PC-9 (cell line): ENCODE measurements at regions not wholly inside any gene's neighbourhood (a gene's known extent, or its start where the extent isn't known, plus 50 kb on each side); places are given as distances from the start of the nearest gene placed in this dataset.
A peak's percentile ranks its signal among the peaks of the same experiment; 100 is the strongest.

Source experiments
- BruUV-seq: library from RNA; stranded (reverse); fragments of 400-500 nt; replicated peaks from 2 replicates; lab custom pipeline; 2021; lab: Mats Ljungman, UMichigan
- CTCF ChIA-PET: fragments of 300-600 bp; sonication (Branson Sonifier 250); formaldehyde crosslinking; loops from one replicate; lab custom pipeline; 2022; ENCODE audit warnings: antibody characterized with exemption; lab: Charles Lee
- POLR2A ChIA-PET: fragments of 300-600 bp; sonication (Branson Sonifier 250); formaldehyde crosslinking; loops from one replicate; lab custom pipeline; 2022; ENCODE audit warnings: antibody characterized with exemption; ENCODE audit not compliant: unreplicated experiment; lab: Charles Lee
- DNase-seq, 2 experiments: peaks; one replicate each; pipeline versions ENCODE4 v3.0.0 to v3.0.0-alpha.2; 2015 to 2022; ENCODE audit warnings: mixed read lengths in 1 of 2
- H2AFZ ChIP-seq: fragments of 200-600 bp; sonication (generic); 2 replicates; pipeline ENCODE4 v1.8.1; 2017; ENCODE audit warnings: antibody characterized with exemption
- H3F3A ChIP-seq: fragments of 200-600 bp; sonication (generic); 2 replicates; pipeline ENCODE4 v1.8.1; 2017; ENCODE audit warnings: antibody characterized with exemption, mild to moderate bottlenecking, low read depth; ENCODE audit not compliant: insufficient read depth
- H3K27ac ChIP-seq: fragments of 200-600 bp; sonication (generic); 2 replicates; pipeline ENCODE4 v1.6.1; 2016; ENCODE audit warnings: mixed run types
- H3K27me3 ChIP-seq: fragments of 200-600 bp; sonication (generic); 2 replicates; pipeline ENCODE4 v1.6.1; 2016; ENCODE audit warnings: low read depth, mixed run types; ENCODE audit not compliant: insufficient read depth
- H3K36me3 ChIP-seq: fragments of 200-600 bp; sonication (generic); 2 replicates; pipeline ENCODE4 v1.6.1; 2016; ENCODE audit warnings: low read depth, mixed run types
- H3K4me1 ChIP-seq: fragments of 200-600 bp; sonication (generic); replicated peaks from 2 replicates; pipeline ENCODE4 v1.6.1; 2016; ENCODE audit warnings: mixed run types; ENCODE audit not compliant: insufficient read depth
- H3K4me2 ChIP-seq: fragments of 200-600 bp; sonication (generic); 2 replicates; pipeline ENCODE4 v1.6.1; 2017; ENCODE audit warnings: mixed run types
- H3K4me3 ChIP-seq: fragments of 200-600 bp; sonication (generic); 2 replicates; pipeline ENCODE4 v1.6.1; 2016; ENCODE audit warnings: mixed run types
- H3K79me2 ChIP-seq: fragments of 200-600 bp; sonication (generic); 2 replicates; pipeline ENCODE4 v1.6.1; 2017; ENCODE audit warnings: low read depth, mixed run types
- H3K9me2 ChIP-seq: fragments of 200-600 bp; sonication (generic); 2 replicates; pipeline ENCODE4 v1.8.1; 2017; ENCODE audit warnings: mild to moderate bottlenecking; ENCODE audit not compliant: insufficient read depth
- H3K9me3 ChIP-seq: fragments of 200-600 bp; sonication (generic); 2 replicates; pipeline ENCODE4 v1.8.1; 2016; ENCODE audit warnings: low read depth; ENCODE audit not compliant: insufficient read depth
- H4K20me1 ChIP-seq: fragments of 200-600 bp; sonication (generic); 2 replicates; pipeline ENCODE4 v1.8.1; 2017; ENCODE audit not compliant: insufficient read depth
- EZH2 ChIP-seq: fragments of 200-600 bp; sonication (generic); IDR thresholded peaks from 2 replicates; pipeline ENCODE4 v1.8.0; 2017; ENCODE audit warnings: antibody characterized with exemption, low read depth
- intact Hi-C: fragments of 100-400 bp; cut with micrococcal nuclease; formaldehyde crosslinking; loops from one replicate; pipeline ENCODE4 v1.10.0; 2022; ENCODE audit not compliant: unreplicated experiment
- TF ChIP-seq, protein P1 (sequence below): fragments of 200-600 bp; sonication (generic); conservative IDR thresholded peaks from 2 replicates; pipeline ENCODE4 v1.6.1; 2017; ENCODE audit warnings: mixed run types, antibody characterized with exemption, mild to moderate bottlenecking, moderate library complexity

DNA sequence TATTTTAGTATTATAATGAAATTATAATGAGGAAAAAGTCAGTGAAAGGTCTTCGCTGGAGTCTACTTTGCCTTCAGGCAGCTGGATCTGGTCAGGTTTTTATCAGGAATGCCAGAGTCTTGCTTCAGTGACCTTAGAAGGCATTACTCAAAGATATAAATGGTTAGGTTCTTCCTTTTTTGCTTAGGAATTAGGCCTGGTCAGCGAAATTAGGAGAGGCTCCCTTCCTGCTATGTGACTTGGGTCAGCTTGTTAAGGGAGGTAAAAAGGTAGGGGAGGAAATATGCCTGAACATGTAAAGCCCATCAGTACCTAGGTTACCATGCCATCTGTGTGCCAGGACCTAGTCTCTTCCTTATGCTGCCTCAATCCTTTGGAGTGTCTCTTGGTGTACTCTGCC, 115.1 kb downstream of the OTOR start:
- no peaks in the 10 kb centered on the region for H3K36me3 ChIP-seq
- no peaks in the 10 kb centered on the region for H3F3A ChIP-seq
- no peak for DNase-seq
- H4K20me1 ChIP-seq = no peaks in the 10 kb centered on the region
- H3K27me3 ChIP-seq = no peaks in the 10 kb centered on the region
- H3K27ac ChIP-seq = no peak overlapping the region
- H3K4me1 ChIP-seq = no peaks in the 10 kb centered on the region
- CTCF ChIA-PET = no interaction called here
- H3K4me3 ChIP-seq = no peak overlapping the region
- intact Hi-C loops = no loop called here
- BruUV-seq = no TSS peak
- no peak overlapping the region for H3K4me2 ChIP-seq
- H3K9me2 ChIP-seq = no peaks in the 10 kb centered on the region
- POLR2A ChIA-PET = no interaction called here
- H3K9me3 ChIP-seq = no peaks in the 10 kb centered on the region
- no peaks in the 10 kb centered on the region for H3K79me2 ChIP-seq
- no peak overlapping the region for H2AFZ ChIP-seq
- no peak for TF ChIP-seq EZH2
- TF ChIP-seq, protein P1, sequence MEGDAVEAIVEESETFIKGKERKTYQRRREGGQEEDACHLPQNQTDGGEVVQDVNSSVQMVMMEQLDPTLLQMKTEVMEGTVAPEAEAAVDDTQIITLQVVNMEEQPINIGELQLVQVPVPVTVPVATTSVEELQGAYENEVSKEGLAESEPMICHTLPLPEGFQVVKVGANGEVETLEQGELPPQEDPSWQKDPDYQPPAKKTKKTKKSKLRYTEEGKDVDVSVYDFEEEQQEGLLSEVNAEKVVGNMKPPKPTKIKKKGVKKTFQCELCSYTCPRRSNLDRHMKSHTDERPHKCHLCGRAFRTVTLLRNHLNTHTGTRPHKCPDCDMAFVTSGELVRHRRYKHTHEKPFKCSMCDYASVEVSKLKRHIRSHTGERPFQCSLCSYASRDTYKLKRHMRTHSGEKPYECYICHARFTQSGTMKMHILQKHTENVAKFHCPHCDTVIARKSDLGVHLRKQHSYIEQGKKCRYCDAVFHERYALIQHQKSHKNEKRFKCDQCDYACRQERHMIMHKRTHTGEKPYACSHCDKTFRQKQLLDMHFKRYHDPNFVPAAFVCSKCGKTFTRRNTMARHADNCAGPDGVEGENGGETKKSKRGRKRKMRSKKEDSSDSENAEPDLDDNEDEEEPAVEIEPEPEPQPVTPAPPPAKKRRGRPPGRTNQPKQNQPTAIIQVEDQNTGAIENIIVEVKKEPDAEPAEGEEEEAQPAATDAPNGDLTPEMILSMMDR = no peak

DNA sequence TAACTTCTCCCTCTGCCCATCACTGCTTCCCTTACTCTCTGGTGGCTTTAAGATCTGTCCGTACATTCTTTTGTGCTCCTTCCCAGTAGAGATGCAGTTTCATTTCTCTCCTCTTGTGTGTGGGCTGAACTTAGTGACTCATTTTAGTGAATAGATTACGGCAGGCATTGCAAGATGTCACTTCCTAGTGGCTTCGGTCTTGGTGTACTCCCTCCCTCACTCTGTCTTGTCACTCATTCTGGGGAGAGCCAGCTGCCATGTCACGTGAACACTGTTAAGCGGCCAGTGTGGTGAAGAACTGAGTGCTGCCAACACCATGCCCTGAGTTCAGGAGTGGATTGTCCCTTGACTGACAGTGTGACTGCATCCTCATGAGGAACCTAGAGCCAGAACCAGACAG, 115.9 kb downstream of the OTOR start:
- H3K36me3 ChIP-seq = no peaks in the 10 kb centered on the region
- no peaks in the 10 kb centered on the region for H4K20me1 ChIP-seq
- no peak overlapping the region for H3K4me3 ChIP-seq
- no peaks in the 10 kb centered on the region for H3F3A ChIP-seq
- DNase-seq = no peak
- no peak overlapping the region for H3K27ac ChIP-seq
- H3K4me2 ChIP-seq = 0 out of 2 replicates have a peak overlapping the region, but pooled peaks have one; percentile 26
- H3K9me2 ChIP-seq = no peaks in the 10 kb centered on the region
- POLR2A ChIA-PET = no interaction called here
- intact Hi-C loops = no loop called here
- CTCF ChIA-PET = no interaction called here
- H3K9me3 ChIP-seq = no peaks in the 10 kb centered on the region
- H3K4me1 ChIP-seq = no peaks in the 10 kb centered on the region
- H3K27me3 ChIP-seq = no peaks in the 10 kb centered on the region
- no peaks in the 10 kb centered on the region for H3K79me2 ChIP-seq
- H2AFZ ChIP-seq = no peak overlapping the region
- no peak for TF ChIP-seq EZH2
- TF ChIP-seq, protein P1 = no peak
- BruUV-seq = no TSS peak

DNA sequence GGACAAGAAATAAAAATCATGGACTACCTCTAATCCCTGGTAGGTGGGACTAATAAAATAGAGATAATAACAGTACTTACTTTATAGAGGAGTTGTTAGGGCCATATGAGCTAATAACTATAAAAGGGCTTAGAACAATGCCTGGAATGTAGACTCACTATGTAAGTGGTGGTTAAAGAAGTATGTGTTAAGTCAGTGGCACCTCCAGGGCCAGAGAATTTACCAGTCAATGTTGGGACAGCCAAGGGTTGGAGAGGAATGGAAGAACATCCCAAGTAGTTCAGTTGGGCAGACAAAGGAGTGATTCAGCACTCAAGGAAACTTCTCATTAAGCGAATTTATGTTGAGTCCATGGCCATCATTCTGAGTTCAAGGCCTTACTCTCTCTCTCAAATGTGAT, 116.8 kb downstream of the OTOR start:
- no peaks in the 10 kb centered on the region for H3K9me2 ChIP-seq
- intact Hi-C loops = no loop called here
- H3K4me1 ChIP-seq = no peaks in the 10 kb centered on the region
- H4K20me1 ChIP-seq = no peaks in the 10 kb centered on the region
- no TSS peak for BruUV-seq
- ChIA-PET CTCF (no interaction called here), POLR2A (no interaction called here)
- H3K27me3 ChIP-seq = no peaks in the 10 kb centered on the region
- H3K4me2 ChIP-seq = no peak overlapping the region
- no peak overlapping the region for H2AFZ ChIP-seq
- no peaks in the 10 kb centered on the region for H3K79me2 ChIP-seq
- H3K4me3 ChIP-seq = no peak overlapping the region
- H3K9me3 ChIP-seq = no peaks in the 10 kb centered on the region
- no peak overlapping the region for H3K27ac ChIP-seq
- no peak for DNase-seq
- H3F3A ChIP-seq = no peaks in the 10 kb centered on the region
- no peaks in the 10 kb centered on the region for H3K36me3 ChIP-seq
- TF ChIP-seq EZH2 = no peak
- TF ChIP-seq, protein P1 = no peak
